ENCODE measurements at regions not wholly inside any gene's neighbourhood (a gene's known extent, or its start where the extent isn't known, plus 50 kb on each side); places are given as distances from the start of the nearest gene placed in this dataset.

DNA sequence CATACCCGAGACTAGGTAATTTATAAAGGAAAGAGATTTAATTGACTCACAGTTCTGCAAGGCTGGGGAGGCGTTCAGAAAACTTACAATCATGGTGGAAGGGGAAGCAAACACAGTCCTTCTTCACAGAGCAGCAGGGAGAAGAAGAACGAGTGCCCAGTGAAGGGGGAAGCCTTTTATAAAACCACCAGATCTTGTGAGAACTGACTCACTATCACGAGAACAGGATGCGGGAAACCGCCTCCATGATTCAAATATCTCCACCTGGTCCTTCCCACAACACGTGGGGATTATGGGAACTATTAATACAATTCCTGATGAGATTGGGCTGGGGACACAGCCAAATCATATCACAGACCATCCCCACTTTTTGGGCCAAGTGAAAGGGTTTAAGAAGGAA lies 58.8 kb upstream of the CTXND1 start:
- H3K36me3 Mint-ChIP-seq (ENCODE audit: low read depth), result no peaks in the 10 kb centered on the region
- peak overlapping the region; percentile 88 for H2AFZ ChIP-seq
- H3K9me3 Mint-ChIP-seq, result no peaks in the 10 kb centered on the region
- H3K27ac ChIP-seq (ENCODE audit: low read depth), result no peak overlapping the region
- H3K79me2 ChIP-seq (replicated peaks; ENCODE audit: insufficient read depth), result no peaks in the 10 kb centered on the region
- H3K4me1 ChIP-seq (ENCODE audit: insufficient read depth), result no peaks in the 10 kb centered on the region
- H3K27ac Mint-ChIP-seq, result no peak overlapping the region
- DNase-seq (ENCODE audit: low spot score) (no peak), ATAC-seq (no peak)
- H3K4me3 ChIP-seq, result no peak overlapping the region
- H3F3A ChIP-seq (replicated peaks; ENCODE audit: low read depth), result no peaks in the 10 kb centered on the region
- H3K4me2 ChIP-seq, result no peak overlapping the region
- no peaks in the 10 kb centered on the region for H3K4me1 Mint-ChIP-seq
- TF ChIP-seq NANOG (IDR thresholded peaks at IDR 0.05; ENCODE audit: borderline replicate concordance) (no peak), ZNF114 (CRISPR knock-in tag; IDR thresholded peaks at IDR 0.05) (no peak), JUNB (IDR thresholded peaks at IDR 0.05; ENCODE audit: unreplicated experiment) (no peak), CREB1 (CRISPR knock-in tag; IDR thresholded peaks at IDR 0.05; ENCODE audit: low read depth) (no peak), EZH2phosphoT487 (IDR thresholded peaks at IDR 0.05; ENCODE audit: unreplicated experiment) (no peak), POLR2AphosphoS5 (IDR thresholded peaks at IDR 0.05; ENCODE audit: low read depth) (no peak), EZH2 (IDR thresholded peaks at IDR 0.05; ENCODE audit: low read depth, unreplicated experiment) (no peak), ZNF331 (CRISPR knock-in tag; IDR thresholded peaks at IDR 0.05; ENCODE audit: low read depth) (no peak), STAT1 (IDR thresholded peaks at IDR 0.05; ENCODE audit: unreplicated experiment) (no peak)
- TF ChIP-seq, protein P1, sequence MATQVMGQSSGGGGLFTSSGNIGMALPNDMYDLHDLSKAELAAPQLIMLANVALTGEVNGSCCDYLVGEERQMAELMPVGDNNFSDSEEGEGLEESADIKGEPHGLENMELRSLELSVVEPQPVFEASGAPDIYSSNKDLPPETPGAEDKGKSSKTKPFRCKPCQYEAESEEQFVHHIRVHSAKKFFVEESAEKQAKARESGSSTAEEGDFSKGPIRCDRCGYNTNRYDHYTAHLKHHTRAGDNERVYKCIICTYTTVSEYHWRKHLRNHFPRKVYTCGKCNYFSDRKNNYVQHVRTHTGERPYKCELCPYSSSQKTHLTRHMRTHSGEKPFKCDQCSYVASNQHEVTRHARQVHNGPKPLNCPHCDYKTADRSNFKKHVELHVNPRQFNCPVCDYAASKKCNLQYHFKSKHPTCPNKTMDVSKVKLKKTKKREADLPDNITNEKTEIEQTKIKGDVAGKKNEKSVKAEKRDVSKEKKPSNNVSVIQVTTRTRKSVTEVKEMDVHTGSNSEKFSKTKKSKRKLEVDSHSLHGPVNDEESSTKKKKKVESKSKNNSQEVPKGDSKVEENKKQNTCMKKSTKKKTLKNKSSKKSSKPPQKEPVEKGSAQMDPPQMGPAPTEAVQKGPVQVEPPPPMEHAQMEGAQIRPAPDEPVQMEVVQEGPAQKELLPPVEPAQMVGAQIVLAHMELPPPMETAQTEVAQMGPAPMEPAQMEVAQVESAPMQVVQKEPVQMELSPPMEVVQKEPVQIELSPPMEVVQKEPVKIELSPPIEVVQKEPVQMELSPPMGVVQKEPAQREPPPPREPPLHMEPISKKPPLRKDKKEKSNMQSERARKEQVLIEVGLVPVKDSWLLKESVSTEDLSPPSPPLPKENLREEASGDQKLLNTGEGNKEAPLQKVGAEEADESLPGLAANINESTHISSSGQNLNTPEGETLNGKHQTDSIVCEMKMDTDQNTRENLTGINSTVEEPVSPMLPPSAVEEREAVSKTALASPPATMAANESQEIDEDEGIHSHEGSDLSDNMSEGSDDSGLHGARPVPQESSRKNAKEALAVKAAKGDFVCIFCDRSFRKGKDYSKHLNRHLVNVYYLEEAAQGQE (IDR thresholded peaks at IDR 0.05; ENCODE audit: unreplicated experiment), result no peak
- TF ChIP-seq, protein P2, sequence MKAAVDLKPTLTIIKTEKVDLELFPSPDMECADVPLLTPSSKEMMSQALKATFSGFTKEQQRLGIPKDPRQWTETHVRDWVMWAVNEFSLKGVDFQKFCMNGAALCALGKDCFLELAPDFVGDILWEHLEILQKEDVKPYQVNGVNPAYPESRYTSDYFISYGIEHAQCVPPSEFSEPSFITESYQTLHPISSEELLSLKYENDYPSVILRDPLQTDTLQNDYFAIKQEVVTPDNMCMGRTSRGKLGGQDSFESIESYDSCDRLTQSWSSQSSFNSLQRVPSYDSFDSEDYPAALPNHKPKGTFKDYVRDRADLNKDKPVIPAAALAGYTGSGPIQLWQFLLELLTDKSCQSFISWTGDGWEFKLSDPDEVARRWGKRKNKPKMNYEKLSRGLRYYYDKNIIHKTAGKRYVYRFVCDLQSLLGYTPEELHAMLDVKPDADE (IDR thresholded peaks at IDR 0.05), result no peak
- TF ChIP-seq, protein P3, sequence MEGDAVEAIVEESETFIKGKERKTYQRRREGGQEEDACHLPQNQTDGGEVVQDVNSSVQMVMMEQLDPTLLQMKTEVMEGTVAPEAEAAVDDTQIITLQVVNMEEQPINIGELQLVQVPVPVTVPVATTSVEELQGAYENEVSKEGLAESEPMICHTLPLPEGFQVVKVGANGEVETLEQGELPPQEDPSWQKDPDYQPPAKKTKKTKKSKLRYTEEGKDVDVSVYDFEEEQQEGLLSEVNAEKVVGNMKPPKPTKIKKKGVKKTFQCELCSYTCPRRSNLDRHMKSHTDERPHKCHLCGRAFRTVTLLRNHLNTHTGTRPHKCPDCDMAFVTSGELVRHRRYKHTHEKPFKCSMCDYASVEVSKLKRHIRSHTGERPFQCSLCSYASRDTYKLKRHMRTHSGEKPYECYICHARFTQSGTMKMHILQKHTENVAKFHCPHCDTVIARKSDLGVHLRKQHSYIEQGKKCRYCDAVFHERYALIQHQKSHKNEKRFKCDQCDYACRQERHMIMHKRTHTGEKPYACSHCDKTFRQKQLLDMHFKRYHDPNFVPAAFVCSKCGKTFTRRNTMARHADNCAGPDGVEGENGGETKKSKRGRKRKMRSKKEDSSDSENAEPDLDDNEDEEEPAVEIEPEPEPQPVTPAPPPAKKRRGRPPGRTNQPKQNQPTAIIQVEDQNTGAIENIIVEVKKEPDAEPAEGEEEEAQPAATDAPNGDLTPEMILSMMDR (conservative IDR thresholded peaks at IDR 0.05; ENCODE audit: low read depth in 2 of 2), result no peak
- TF ChIP-seq, protein P4, sequence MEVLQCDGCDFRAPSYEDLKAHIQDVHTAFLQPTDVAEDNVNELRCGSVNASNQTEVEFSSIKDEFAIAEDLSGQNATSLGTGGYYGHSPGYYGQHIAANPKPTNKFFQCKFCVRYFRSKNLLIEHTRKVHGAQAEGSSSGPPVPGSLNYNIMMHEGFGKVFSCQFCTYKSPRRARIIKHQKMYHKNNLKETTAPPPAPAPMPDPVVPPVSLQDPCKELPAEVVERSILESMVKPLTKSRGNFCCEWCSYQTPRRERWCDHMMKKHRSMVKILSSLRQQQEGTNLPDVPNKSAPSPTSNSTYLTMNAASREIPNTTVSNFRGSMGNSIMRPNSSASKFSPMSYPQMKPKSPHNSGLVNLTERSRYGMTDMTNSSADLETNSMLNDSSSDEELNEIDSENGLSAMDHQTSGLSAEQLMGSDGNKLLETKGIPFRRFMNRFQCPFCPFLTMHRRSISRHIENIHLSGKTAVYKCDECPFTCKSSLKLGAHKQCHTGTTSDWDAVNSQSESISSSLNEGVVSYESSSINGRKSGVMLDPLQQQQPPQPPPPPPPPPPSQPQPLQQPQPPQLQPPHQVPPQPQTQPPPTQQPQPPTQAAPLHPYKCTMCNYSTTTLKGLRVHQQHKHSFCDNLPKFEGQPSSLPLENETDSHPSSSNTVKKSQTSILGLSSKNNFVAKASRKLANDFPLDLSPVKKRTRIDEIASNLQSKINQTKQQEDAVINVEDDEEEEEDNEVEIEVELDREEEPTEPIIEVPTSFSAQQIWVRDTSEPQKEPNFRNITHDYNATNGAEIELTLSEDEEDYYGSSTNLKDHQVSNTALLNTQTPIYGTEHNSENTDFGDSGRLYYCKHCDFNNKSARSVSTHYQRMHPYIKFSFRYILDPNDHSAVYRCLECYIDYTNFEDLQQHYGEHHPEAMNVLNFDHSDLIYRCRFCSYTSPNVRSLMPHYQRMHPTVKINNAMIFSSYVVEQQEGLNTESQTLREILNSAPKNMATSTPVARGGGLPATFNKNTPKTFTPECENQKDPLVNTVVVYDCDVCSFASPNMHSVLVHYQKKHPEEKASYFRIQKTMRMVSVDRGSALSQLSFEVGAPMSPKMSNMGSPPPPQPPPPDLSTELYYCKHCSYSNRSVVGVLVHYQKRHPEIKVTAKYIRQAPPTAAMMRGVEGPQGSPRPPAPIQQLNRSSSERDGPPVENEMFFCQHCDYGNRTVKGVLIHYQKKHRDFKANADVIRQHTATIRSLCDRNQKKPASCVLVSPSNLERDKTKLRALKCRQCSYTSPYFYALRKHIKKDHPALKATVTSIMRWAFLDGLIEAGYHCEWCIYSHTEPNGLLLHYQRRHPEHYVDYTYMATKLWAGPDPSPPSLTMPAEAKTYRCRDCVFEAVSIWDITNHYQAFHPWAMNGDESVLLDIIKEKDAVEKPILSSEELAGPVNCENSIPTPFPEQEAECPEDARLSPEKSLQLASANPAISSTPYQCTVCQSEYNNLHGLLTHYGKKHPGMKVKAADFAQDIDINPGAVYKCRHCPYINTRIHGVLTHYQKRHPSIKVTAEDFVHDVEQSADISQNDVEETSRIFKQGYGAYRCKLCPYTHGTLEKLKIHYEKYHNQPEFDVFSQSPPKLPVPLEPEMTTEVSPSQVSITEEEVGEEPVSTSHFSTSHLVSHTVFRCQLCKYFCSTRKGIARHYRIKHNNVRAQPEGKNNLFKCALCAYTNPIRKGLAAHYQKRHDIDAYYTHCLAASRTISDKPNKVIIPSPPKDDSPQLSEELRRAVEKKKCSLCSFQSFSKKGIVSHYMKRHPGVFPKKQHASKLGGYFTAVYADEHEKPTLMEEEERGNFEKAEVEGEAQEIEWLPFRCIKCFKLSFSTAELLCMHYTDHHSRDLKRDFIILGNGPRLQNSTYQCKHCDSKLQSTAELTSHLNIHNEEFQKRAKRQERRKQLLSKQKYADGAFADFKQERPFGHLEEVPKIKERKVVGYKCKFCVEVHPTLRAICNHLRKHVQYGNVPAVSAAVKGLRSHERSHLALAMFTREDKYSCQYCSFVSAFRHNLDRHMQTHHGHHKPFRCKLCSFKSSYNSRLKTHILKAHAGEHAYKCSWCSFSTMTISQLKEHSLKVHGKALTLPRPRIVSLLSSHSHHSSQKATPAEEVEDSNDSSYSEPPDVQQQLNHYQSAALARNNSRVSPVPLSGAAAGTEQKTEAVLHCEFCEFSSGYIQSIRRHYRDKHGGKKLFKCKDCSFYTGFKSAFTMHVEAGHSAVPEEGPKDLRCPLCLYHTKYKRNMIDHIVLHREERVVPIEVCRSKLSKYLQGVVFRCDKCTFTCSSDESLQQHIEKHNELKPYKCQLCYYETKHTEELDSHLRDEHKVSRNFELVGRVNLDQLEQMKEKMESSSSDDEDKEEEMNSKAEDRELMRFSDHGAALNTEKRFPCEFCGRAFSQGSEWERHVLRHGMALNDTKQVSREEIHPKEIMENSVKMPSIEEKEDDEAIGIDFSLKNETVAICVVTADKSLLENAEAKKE (CRISPR knock-in tag; IDR thresholded peaks at IDR 0.05), result no peak
- H4K20me1 ChIP-seq (replicated peaks; ENCODE audit: insufficient read depth), result no peaks in the 10 kb centered on the region
- H3K36me3 ChIP-seq (ENCODE audit: insufficient read depth), result no peaks in the 10 kb centered on the region
- H3K9me2 ChIP-seq (ENCODE audit: insufficient read depth), result 0 out of 2 replicates have a peak, but pooled peaks cover 4% of the 10 kb centered on the region
- H3K4me3 Mint-ChIP-seq, result no peak overlapping the region
- H3K27me3 ChIP-seq (ENCODE audit: insufficient read depth), result no peaks in the 10 kb centered on the region
- H3K27me3 Mint-ChIP-seq (ENCODE audit: insufficient read depth, low read depth, poor library complexity), result no peaks in the 10 kb centered on the region
